Retinal pigment epithelial cell (primary cell): ENCODE measurements at regions not wholly inside any gene's neighbourhood (a gene's known extent, or its start where the extent isn't known, plus 50 kb on each side); places are given as distances from the start of the nearest gene placed in this dataset.
A peak's percentile ranks its signal among the peaks of the same experiment; 100 is the strongest.

Experiments used
- DNase-seq: peaks from one replicate; pipeline ENCODE4 v3.0.0-alpha.2; 2010; ENCODE audit warnings: low read depth
- H3K4me3 ChIP-seq: 2 replicates; pipeline ENCODE4 v1.5.1; 2011; ENCODE audit warnings: mild to moderate bottlenecking, low read length, control low read depth, moderate library complexity
- CTCF ChIP-seq: conservative IDR thresholded peaks from 2 replicates; pipeline ENCODE4 v1.5.1; 2011; ENCODE audit warnings: low read depth, low read length, control low read depth, inconsistent platforms

GRCh38 chr17:71430281-71430680 is 690.5 kb upstream of the SOX9 start:
- TF ChIP-seq CTCF: no peak
- DNase-seq: no peak
- H3K4me3 ChIP-seq: no peak overlapping the region

- DNase-seq: no peak
- no peak for TF ChIP-seq CTCF
- no peak overlapping the region for H3K4me3 ChIP-seq
Measured at GRCh38 chr17:71431146-71431545, 689.7 kb upstream of the SOX9 start.

GRCh38 chr17:71432378-71433315 is 688.2 kb upstream of the SOX9 start:
- no peak overlapping the region for H3K4me3 ChIP-seq
- no peak for TF ChIP-seq CTCF
- DNase-seq: no peak

GRCh38 chr17:71434716-71435115 is 686.1 kb upstream of the SOX9 start:
- no peak for DNase-seq
- TF ChIP-seq CTCF: no peak
- no peak overlapping the region for H3K4me3 ChIP-seq

- TF ChIP-seq CTCF: no peak
- no peak overlapping the region for H3K4me3 ChIP-seq
- no peak for DNase-seq
Measured at GRCh38 chr17:71436479-71436878, 684.3 kb upstream of the SOX9 start.

- no peak for DNase-seq
- no peak for TF ChIP-seq CTCF
- no peak overlapping the region for H3K4me3 ChIP-seq
Measured at GRCh38 chr17:71437166-71437565, 683.7 kb upstream of the SOX9 start.

- DNase-seq: peak; percentile 92
- TF ChIP-seq CTCF: no peak
- no peak overlapping the region for H3K4me3 ChIP-seq
Measured at GRCh38 chr17:71438631-71439146, 682.1 kb upstream of the SOX9 start.
